Gastrocnemius medialis (tissue), 4 donors: ENCODE measurements at regions not wholly inside any gene's neighbourhood (a gene's known extent, or its start where the extent isn't known, plus 50 kb on each side); places are given as distances from the start of the nearest gene placed in this dataset.

Experiments used
- CTCF ChIP-seq, 5 experiments: fragments of 450-650 bp in 3 of 5; fragments of 200-600 bp in 2 of 5; sonication (generic) in 2 of 5; IDR thresholded peaks in 4 of 5; conservative IDR thresholded peaks in 1 of 5; 1 replicate in 4 of 5; 2 replicates in 1 of 5; pipeline ENCODE4 v1.5.1; 2016 to 2019; ENCODE audit warnings: antibody characterized with exemption in 5 of 5, mild to moderate bottlenecking in 3 of 5, moderate library complexity in 3 of 5
- POLR2A ChIP-seq, 2 donors: fragments of 450-650 bp; IDR thresholded peaks; one replicate each; pipeline ENCODE4 v1.6.1; 2017; ENCODE audit warnings: antibody characterized with exemption in 2 of 2, mild to moderate bottlenecking in 2 of 2, moderate library complexity in 2 of 2

- no peak for TF ChIP-seq CTCF (IDR thresholded peaks at IDR 0.05 in 4 of 5, conservative IDR thresholded peaks at IDR 0.05 in 1 of 5)
- no peak for TF ChIP-seq POLR2A (IDR thresholded peaks at IDR 0.05)
These were observed 847.7 kb upstream of the HS3ST5 start for GRCh38 chr6:115190534-115190933.
